IPS-18a (cell line): ENCODE measurements at regions not wholly inside any gene's neighbourhood (a gene's known extent, or its start where the extent isn't known, plus 50 kb on each side); places are given as distances from the start of the nearest gene placed in this dataset.

ENCODE experiments used
- H3K27ac ChIP-seq: one replicate; pipeline ENCODE4 v1.5.1; 2013; ENCODE audit warnings: low read length
- H3K27me3 ChIP-seq: one replicate; pipeline ENCODE4 v1.6.1; 2013; ENCODE audit warnings: mild to moderate bottlenecking, low read length; ENCODE audit not compliant: control insufficient read depth, insufficient read depth
- H3K36me3 ChIP-seq: one replicate; pipeline ENCODE4 v1.6.1; 2013; ENCODE audit warnings: low read depth, low read length; ENCODE audit not compliant: control insufficient read depth
- H3K4me1 ChIP-seq: one replicate; pipeline ENCODE4 v1.6.1; 2013; ENCODE audit warnings: low read depth, low read length; ENCODE audit not compliant: control insufficient read depth
- H3K4me3 ChIP-seq: one replicate; pipeline ENCODE4 v1.5.1; 2013; ENCODE audit warnings: low read length
- H3K9ac ChIP-seq: one replicate; pipeline ENCODE4 v1.6.1; 2013; ENCODE audit warnings: mild to moderate bottlenecking, low read length, moderate library complexity
- H3K9me3 ChIP-seq: one replicate; pipeline ENCODE4 v1.6.1; 2013; ENCODE audit warnings: low read depth, low read length; ENCODE audit not compliant: control insufficient read depth

DNA sequence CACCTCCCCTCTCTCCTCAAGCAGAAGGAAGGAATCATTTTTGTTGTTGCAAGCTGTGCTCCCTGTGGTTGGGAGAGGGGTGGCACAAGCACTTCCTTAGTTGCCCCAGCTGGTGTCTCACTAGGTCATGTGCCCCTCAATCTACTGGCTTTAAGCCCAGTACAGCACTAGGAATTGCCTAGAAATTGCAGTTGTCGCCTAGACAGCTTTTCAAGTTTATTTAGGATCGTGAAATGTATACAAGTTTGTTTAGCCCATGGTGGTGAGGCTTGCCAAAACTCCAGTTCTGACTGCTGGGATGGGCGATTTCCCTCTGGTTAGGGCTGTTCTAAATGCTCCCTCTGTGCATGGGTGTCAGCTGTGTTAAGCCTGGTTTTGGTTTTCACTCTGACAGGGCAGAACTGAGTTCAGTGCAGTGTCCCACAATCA lies 126.8 kb upstream of the ZNF644 start:
- Histone ChIP-seq H3K27ac (no peak overlapping the region), H3K4me3 (no peak overlapping the region), H3K36me3 (no peaks in the 10 kb centered on the region), H3K9ac (no peak overlapping the region), H3K4me1 (peaks cover 3% of the 10 kb centered on the region), H3K9me3 (no peaks in the 10 kb centered on the region), H3K27me3 (no peaks in the 10 kb centered on the region)

GRCh38 chr1:91141858-91142257 lies 120.0 kb upstream of the ZNF644 start:
- Histone ChIP-seq H3K36me3 (no peaks in the 10 kb centered on the region), H3K4me3 (no peak overlapping the region), H3K4me1 (peaks cover 19% of the 10 kb centered on the region), H3K27me3 (no peaks in the 10 kb centered on the region), H3K9me3 (no peaks in the 10 kb centered on the region), H3K9ac (no peak overlapping the region), H3K27ac (no peak overlapping the region)

DNA sequence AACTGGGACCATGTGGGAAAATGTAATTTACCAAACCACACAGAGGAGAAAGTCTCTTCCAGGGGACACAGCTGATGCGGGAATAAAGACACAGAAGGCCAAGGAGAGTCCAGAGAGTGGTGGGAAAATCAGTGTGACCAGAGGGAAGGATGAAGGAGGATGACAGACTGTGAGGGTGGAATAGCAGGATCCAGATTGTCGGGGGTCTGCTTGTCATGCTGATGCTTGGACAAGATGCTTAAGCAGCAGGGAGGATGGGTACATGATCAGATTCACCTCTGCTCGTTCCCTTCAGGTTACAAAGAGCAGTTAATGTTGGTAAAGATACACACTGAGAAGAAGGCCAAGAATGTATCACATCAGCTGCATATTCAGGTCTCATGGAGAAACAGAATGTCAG lies 117.1 kb upstream of the ZNF644 start:
- H3K36me3 ChIP-seq, result no peaks in the 10 kb centered on the region
- H3K4me1 ChIP-seq, result peaks cover 19% of the 10 kb centered on the region
- H3K9me3 ChIP-seq, result no peaks in the 10 kb centered on the region

DNA sequence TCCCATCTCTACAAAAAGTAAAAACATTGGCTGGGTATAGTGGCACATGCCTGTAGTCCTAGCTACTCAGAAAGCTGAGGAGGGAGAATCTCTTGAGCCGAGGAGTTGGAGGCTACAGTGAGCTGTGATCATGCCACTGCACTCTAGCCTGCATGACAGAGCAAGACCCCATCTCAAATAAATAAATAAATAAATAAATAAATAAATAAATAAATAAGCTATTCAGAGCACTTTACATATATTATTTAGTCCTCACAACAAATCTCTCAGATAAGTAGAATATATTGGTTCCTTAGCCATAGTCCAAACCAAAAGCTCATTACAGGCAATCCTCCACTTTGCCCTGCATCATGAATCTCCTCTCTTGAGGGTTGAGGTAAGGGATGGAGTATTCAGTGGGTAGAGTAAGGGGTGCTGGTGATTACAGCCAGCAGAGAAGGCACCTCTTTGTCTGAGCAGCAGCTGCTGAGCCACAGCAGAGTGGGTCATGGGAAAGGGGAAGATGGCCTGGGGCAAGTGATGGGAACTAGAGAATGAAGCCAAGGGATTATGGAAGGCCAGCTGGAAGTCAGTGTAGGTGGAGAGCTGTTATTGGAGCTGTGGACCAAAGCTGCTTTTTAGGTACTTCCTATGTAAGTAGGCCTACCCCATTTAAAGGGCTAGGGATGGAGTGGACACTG lies 115.5 kb upstream of the ZNF644 start:
- Histone ChIP-seq H3K36me3 (no peaks in the 10 kb centered on the region), H3K9me3 (no peaks in the 10 kb centered on the region), H3K27me3 (no peaks in the 10 kb centered on the region), H3K27ac (no peak overlapping the region), H3K4me3 (no peak overlapping the region), H3K9ac (no peak overlapping the region), H3K4me1 (peaks cover 19% of the 10 kb centered on the region)

More for the DNA sequence above, 117.1 kb upstream of the ZNF644 start:
- Histone ChIP-seq H3K27ac (no peak overlapping the region), H3K4me3 (no peak overlapping the region), H3K9ac (no peak overlapping the region), H3K27me3 (no peaks in the 10 kb centered on the region)

DNA sequence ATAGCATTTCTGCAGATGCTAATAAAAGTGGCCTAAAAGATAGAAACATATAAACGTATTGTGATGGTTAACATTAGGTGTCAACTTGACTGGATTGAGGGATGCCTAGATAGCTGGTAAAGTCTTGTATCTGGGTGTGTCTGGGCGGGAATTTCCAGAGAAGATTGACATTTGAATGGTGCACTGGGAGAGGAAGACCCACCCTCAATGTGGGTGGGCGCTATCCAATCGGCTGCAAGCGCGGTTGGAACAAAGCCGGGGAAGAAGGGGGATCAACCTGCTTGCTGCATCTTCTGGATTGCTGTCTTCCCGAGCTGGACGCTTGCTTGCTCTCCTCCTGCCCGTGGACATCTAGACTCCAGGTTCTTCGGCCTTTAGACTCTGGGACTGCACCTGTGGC lies 114.0 kb upstream of the ZNF644 start:
- H3K9ac ChIP-seq, result no peak overlapping the region
- no peaks in the 10 kb centered on the region for H3K27me3 ChIP-seq
- H3K4me1 ChIP-seq, result peaks cover 16% of the 10 kb centered on the region

DNA sequence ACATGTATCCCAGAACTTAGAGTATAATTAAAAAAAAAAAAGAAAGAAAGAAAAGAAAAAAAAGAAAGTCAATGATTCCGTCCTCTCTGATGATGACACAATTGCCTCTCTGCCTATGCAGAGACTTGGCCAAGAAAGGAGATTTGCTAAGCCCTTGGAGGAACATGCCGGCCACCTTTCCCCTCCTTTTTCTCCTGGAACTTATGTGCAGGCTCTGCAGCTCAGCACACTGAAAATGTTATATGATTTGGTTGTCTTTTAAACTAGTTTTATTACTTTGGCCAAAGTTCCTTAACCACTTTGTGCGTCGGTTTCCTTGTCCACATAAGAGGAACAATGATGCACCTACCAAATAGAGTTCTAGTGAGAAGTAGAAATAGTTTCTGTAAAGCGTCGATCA lies 111.4 kb upstream of the ZNF644 start:
- Histone ChIP-seq H3K27me3 (no peaks in the 10 kb centered on the region), H3K4me3 (no peak overlapping the region), H3K4me1 (peaks cover under 1% of the 10 kb centered on the region), H3K9me3 (no peaks in the 10 kb centered on the region), H3K27ac (no peak overlapping the region), H3K9ac (no peak overlapping the region), H3K36me3 (no peaks in the 10 kb centered on the region)

More for the DNA sequence above, 114.0 kb upstream of the ZNF644 start:
- no peaks in the 10 kb centered on the region for H3K36me3 ChIP-seq
- H3K27ac ChIP-seq, result no peak overlapping the region
- no peaks in the 10 kb centered on the region for H3K9me3 ChIP-seq
- H3K4me3 ChIP-seq, result no peak overlapping the region

GRCh38 chr1:91130256-91130985 lies 108.6 kb upstream of the ZNF644 start:
- Histone ChIP-seq H3K4me3 (no peak overlapping the region), H3K27ac (no peak overlapping the region), H3K27me3 (no peaks in the 10 kb centered on the region), H3K4me1 (no peaks in the 10 kb centered on the region), H3K9me3 (no peaks in the 10 kb centered on the region), H3K36me3 (no peaks in the 10 kb centered on the region), H3K9ac (no peak overlapping the region)

DNA sequence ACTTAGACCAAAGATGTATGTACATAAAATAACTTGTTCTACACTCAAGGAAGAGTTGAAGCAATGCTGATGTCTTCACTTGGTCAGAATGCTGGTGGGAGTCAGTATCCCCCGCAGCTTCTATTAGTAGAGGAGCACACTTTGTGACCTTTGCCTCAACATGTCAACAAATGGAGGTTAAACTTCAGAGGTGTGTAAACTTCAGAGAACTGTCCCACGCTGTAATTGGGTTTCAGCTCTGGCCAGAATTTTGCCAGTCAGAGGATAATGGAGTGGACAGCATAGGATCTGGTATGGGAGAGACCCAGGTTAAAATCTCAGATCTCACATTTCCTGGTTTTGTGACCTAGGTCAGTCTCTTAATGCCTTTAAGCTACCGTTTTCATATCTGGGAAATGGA lies 107.6 kb upstream of the ZNF644 start:
- no peaks in the 10 kb centered on the region for H3K27me3 ChIP-seq
- no peak overlapping the region for H3K4me3 ChIP-seq

DNA sequence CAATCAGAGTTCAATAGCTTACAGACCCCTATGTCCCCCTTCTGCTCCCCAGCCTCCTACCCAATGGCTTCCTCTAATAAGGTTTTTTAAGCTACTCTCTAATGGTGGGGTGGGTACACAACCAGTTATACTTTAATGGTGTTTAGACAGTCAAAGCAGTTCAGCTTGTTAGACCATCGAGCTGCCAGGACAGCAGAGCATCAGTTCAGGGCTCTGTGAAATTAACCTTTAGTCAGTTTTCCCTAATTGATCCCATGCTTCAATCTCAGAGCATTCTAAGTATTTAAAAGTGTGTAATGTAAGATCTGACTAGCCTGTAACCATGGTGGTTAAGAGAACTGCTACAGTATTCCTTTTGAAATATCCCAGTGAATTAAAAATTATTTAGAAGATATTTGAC lies 107.2 kb upstream of the ZNF644 start:
- no peak overlapping the region for H3K9ac ChIP-seq

More for the DNA sequence above, 107.6 kb upstream of the ZNF644 start:
- Histone ChIP-seq H3K4me1 (peaks cover 8% of the 10 kb centered on the region), H3K9ac (no peak overlapping the region), H3K27ac (no peak overlapping the region), H3K9me3 (no peaks in the 10 kb centered on the region), H3K36me3 (no peaks in the 10 kb centered on the region)

GRCh38 chr1:91124989-91125417 lies 103.2 kb upstream of the ZNF644 start:
- peaks cover 40% of the 10 kb centered on the region for H3K4me1 ChIP-seq
- H3K9ac ChIP-seq, result no peak overlapping the region

More for the DNA sequence above, 107.2 kb upstream of the ZNF644 start:
- Histone ChIP-seq H3K4me3 (no peak overlapping the region), H3K4me1 (peaks cover 11% of the 10 kb centered on the region), H3K27ac (no peak overlapping the region), H3K36me3 (no peaks in the 10 kb centered on the region), H3K9me3 (no peaks in the 10 kb centered on the region), H3K27me3 (no peaks in the 10 kb centered on the region)

DNA sequence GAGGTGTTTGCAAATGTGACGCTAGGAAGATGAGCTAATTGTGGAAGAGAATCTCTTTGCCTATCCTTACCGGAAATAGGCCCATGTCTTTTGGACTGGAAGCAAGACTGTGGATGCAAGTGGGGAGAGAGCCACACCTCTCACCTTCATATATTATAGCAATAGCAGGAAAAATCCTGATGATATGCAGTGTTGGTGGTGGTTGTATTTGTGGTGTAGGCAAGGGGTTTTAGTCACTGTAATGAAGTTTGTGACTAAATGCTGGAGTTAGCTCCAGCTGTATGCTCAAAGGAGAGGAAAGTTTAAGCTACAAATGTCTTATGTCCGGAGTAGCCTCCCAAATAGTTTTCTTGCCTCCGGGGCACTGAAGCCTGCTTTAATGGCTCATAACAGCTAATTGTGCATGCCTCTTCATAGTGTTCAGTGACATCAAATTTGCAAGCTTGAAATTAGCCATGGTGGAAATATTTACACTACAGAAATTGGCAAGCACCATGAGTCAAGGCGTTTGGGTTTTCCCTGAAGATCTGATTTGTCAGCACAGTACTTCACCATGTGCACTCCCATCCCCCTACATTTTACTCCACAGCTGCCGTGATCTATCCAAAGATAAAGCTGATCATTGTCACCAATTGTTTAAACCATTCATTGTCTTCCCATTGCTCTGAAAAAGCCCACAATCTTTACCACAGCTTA lies 102.6 kb upstream of the ZNF644 start:
- Histone ChIP-seq H3K4me1 (peaks cover 41% of the 10 kb centered on the region), H3K9me3 (no peaks in the 10 kb centered on the region), H3K27ac (no peak overlapping the region), H3K9ac (no peak overlapping the region), H3K4me3 (no peak overlapping the region), H3K27me3 (no peaks in the 10 kb centered on the region), H3K36me3 (no peaks in the 10 kb centered on the region)

More at GRCh38 chr1:91124989-91125417, 103.2 kb upstream of the ZNF644 start:
- no peak overlapping the region for H3K27ac ChIP-seq
- no peak overlapping the region for H3K4me3 ChIP-seq
- H3K36me3 ChIP-seq, result no peaks in the 10 kb centered on the region
- H3K9me3 ChIP-seq, result no peaks in the 10 kb centered on the region
- H3K27me3 ChIP-seq, result no peaks in the 10 kb centered on the region
